NCI-H748 (cell line): ENCODE measurements at regions not wholly inside any gene's neighbourhood (a gene's known extent, or its start where the extent isn't known, plus 50 kb on each side); places are given as distances from the start of the nearest gene placed in this dataset.

Experiments
- DNase-seq: peaks from one replicate; lab custom pipeline; 2025; ENCODE audit not compliant: unreplicated experiment; lab: John Stamatoyannopoulos, UW

DNA sequence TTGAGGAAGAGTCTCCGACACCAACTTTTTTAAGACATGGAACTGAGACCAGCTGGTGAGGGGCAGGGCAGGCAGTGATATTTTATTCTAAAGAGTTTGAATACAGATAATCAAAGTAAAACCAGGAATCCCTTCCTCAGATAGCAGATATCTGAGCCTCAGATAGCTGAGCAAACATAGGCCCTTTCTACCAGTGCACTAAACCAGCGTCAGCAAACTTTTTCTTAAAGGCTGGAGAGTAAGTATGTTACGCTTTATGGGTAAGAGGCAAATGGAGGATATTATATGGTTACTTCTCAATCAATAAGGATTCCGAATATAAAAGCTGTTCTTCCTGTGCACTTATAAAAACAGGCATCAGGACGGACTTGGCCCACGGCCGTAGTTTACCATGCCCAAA is 73.9 kb downstream of the WNT5A start:
- no peak for DNase-seq

DNA sequence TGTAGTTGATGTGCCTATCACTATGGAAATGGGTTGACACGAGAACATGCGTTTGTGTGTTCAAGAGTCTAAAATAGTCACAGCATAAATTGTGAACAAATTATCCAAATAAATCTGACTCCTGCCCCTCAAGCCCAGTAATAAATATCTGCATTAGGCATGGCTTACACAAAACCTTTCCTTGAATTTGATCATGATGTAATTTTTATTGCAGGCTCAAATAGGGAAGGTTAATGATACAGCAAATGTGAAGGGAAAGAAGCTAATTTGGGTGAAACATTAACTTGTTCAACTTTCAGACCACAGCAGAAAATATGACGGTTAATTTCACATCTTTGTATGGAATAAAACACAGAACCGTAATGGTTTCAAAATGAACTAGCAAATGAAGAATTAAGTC is 74.6 kb downstream of the WNT5A start:
- no peak for DNase-seq

- DNase-seq = no peak
These were observed 77.3 kb downstream of the WNT5A start for GRCh38 chr3:55409806-55410205.

GRCh38 chr3:55408193-55408826 is 78.8 kb downstream of the WNT5A start:
- no peak for DNase-seq

- no peak for DNase-seq
These were observed 79.7 kb downstream of the WNT5A start for GRCh38 chr3:55407426-55407820.

DNA sequence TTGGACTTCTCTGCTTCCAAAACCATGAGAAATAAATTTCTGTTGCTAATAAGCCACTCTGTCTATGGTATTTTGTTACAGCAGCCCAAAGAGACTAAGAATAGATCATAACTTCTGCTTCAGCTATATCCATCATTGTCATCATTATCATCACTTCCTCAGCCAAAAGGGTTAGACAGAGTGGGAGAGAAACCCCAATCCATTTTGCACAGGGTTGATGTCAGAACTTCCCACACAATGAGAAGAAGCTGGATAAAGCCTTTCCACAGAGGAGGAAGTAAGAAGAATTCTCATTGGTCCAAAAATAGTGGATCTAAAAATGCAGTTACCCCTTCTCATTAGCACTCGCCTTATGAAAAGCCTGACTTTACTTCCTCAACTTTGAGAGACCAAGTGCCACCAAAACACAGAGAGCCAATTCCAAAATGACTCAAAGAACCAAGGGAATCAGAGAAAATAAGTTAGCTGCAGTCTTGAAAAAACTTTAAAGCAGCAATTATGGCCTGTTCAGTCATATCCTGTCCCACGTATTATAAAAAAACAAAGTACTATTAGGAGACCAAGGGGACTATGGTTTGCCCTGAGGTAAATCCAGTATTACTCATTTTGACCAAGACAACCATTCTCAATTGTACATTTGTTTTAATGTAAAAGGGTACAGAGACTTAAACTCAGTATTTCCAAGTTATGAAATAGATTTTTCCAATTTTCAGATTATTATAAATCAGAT is 80.2 kb downstream of the WNT5A start:
- no peak for DNase-seq

GRCh38 chr3:55405436-55405835 is 81.7 kb downstream of the WNT5A start:
- DNase-seq = peak; percentile 75

DNA sequence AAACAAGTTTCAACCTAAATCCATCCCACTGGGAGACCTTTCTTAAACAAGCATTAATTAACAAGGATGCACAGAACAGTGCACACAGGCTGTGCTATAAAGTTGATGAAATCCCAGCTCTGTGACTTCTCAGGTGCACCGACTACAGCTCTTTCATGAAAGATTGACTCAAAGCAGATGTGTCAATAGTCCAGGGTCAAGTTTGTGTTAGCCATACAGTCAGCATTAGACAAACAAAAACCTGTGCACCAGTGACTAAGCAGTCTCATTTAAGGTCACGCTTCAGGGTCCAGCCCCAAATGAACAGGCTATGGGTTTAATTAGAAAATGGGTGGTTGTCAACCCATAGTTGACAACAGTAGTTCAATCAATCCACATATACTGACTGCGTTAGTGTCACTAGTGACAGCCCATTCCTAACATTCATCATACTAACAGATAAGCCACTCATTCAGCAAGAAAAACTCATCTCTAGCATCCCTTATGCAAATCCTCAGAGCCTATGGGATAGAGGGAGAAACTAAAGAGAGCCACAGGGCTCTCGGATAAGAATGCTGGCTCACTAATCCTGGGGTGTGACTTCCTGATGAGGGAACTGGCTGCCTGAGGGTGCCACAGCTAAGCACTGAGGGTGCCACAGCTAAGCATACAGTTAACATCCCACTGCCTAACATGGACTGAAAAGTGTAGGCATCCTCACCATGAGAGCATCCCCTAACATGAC is 84.1 kb downstream of the WNT5A start:
- DNase-seq = peak; percentile 89

DNA sequence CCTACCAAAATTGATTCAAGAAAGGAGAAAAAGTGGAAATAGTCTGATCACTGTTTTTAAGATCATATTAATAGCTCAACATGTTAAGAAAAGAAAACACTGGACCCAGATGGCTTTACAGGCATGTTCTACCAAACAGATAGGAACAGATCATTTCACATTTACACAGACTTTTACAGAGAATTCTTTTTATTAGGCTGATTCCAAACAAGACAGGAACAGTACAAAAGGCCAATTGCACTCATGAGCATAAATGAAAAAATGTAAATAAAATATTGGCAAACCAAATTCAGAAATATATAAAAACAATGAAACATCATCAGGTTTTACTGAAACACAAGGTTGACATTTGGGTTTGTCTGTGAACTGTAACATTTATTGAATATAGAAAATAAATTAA is 106.5 kb downstream of the WNT5A start:
- no peak for DNase-seq

DNA sequence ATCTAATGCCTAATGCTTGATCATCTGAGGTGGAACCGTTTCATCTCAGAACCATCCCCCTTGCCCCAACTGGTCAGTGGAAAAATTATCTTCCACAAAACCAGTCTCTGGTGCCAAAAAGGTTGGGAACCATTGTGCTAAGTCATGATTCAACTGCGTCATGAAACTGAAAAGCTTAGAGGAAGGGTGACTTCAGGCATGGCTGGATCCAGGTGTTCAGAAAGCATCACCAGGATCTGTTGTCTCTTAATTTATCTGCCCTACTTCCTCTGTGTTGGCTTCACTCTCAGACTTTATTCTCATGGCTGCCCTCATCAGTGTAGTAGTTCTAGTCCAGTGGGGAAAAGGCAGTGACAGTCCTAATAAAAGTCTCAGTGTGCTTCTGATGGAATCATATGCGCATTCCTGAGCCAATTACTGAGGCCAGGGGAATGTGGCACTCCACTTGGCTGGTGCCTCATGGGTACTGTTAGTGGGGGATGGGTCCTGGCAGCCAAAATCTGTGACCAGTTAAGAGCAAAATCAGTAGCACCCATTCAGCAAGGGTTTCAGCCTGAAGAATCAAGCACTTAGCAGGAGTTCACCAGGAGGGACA is 110.3 kb downstream of the WNT5A start:
- no peak for DNase-seq

GRCh38 chr3:55373423-55373822 is 113.7 kb downstream of the WNT5A start:
- DNase-seq = no peak

GRCh38 chr3:55370272-55370671 is 116.8 kb downstream of the WNT5A start:
- DNase-seq = no peak

GRCh38 chr3:55369141-55369847 is 117.8 kb downstream of the WNT5A start:
- DNase-seq = no peak

DNA sequence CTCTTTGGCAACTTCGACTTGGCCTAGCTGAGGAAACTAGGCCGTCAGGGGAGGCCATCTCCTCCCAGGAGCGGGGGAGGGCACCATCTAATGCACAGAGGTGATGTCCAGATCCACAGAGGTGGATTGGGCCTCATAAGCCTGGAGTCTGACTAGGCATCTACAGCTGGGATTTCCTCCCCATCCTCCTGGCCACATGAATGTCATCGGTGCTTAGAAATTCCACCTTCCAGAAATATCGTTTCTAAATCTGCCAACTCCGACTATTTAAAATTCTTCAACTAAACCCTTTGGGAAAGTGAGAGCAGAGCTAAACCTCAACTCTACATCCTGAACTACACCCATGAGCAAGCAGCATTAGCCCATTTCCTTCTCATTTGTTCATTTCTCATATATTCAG is 118.7 kb downstream of the WNT5A start:
- DNase-seq = no peak

GRCh38 chr3:55367384-55367783 is 119.7 kb downstream of the WNT5A start:
- DNase-seq = no peak

GRCh38 chr3:55364421-55364820 is 122.7 kb downstream of the WNT5A start:
- DNase-seq = no peak

DNA sequence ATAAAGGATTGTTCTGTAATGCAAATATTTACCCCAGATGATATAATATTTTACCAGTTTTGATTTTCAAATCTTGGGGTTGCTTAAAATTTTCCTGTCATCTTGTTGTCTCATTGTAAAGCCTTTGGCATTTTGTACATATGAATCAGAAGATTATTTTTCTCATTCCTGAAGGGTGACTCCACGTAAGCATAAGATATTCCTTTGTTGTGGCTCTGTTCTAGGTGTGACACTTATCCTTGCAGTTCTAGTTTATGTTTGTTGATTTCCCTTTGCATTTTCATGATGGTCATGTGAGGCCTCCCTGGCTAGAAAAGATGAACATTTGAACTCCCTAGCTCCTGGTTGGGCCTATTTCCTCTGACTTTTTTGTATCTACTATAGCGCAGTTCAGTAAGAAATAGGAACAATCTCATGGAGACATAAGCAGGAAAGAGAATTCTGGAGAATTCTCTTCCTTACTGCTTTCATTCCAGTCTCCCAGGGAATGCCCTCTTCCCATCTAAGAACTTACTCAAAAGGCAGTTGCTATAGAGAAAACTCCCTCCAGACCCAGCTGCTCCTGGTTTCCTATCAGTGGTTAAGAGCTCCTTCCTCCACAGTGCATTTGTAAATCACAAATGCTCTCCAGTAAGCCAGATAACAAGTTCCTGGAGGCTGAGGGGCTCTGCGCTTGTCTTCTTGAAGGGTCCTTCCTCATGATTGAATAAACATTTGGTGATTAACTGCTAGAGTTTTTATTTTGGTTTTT is 124.7 kb downstream of the WNT5A start:
- no peak for DNase-seq

DNA sequence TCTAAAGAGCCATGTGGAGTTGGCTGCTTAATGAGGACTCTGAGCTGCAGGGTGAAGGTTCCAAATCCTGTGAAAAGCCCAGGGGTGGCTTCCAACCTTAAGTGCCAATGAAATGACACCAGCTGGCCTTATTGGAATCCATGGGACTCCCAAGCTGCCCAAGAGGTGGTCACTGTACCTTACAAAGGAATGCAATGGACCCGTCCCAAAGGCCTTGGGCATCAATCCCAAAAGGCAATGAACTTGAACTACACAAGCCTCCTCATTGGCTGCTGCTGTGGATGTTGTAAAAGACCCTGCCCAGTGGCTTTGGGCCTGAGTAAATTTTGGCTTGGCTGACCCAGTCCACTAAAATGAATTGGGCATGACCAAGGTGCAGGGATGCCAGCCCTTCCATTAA is 129.3 kb downstream of the WNT5A start:
- no peak for DNase-seq

GRCh38 chr3:55352668-55353067 is 134.4 kb downstream of the WNT5A start:
- DNase-seq = no peak

- DNase-seq = no peak
These were observed 137.3 kb downstream of the WNT5A start for GRCh38 chr3:55349851-55350250.
